ENCODE measurements at regions not wholly inside any gene's neighbourhood (a gene's known extent, or its start where the extent isn't known, plus 50 kb on each side); places are given as distances from the start of the nearest gene placed in this dataset.

DNA sequence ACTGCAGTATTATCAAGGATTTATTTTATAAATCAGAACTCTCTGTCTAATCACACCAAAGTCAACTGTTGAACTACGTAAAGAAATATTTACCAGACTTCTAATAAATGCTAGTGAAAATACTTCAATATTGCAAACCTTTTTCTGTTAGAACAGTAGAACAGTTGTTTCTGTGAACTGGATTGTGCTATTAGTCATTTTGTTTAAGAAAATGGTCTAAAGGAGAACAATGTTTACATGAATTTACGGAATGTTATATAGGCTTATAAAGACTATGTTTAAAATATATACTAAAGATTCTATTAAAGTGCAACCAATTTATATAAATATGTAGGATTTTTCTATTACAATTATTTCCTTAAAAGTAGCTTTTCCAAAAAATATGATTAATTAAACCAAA is 471.4 kb downstream of the FSCB start:
- TF ChIP-seq ARNTL (CRISPR knock-in tag; IDR thresholded peaks at IDR 0.05; ENCODE audit: borderline replicate concordance, low read depth) (no peak), ZFP30 (CRISPR knock-in tag; IDR thresholded peaks at IDR 0.05) (no peak), ESRRG (CRISPR knock-in tag; IDR thresholded peaks at IDR 0.05) (no peak), ZNF565 (CRISPR knock-in tag; conservative IDR thresholded peaks at IDR 0.05; ENCODE audit: low read depth) (no peak), ZNF8 (CRISPR knock-in tag; IDR thresholded peaks at IDR 0.05) (no peak), GLIS3 (CRISPR knock-in tag; IDR thresholded peaks at IDR 0.05) (no peak)
- TF ChIP-seq, protein P1, sequence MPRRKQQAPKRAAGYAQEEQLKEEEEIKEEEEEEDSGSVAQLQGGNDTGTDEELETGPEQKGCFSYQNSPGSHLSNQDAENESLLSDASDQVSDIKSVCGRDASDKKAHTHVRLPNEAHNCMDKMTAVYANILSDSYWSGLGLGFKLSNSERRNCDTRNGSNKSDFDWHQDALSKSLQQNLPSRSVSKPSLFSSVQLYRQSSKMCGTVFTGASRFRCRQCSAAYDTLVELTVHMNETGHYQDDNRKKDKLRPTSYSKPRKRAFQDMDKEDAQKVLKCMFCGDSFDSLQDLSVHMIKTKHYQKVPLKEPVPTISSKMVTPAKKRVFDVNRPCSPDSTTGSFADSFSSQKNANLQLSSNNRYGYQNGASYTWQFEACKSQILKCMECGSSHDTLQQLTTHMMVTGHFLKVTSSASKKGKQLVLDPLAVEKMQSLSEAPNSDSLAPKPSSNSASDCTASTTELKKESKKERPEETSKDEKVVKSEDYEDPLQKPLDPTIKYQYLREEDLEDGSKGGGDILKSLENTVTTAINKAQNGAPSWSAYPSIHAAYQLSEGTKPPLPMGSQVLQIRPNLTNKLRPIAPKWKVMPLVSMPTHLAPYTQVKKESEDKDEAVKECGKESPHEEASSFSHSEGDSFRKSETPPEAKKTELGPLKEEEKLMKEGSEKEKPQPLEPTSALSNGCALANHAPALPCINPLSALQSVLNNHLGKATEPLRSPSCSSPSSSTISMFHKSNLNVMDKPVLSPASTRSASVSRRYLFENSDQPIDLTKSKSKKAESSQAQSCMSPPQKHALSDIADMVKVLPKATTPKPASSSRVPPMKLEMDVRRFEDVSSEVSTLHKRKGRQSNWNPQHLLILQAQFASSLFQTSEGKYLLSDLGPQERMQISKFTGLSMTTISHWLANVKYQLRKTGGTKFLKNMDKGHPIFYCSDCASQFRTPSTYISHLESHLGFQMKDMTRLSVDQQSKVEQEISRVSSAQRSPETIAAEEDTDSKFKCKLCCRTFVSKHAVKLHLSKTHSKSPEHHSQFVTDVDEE (CRISPR knock-in tag; IDR thresholded peaks at IDR 0.05) = no peak
- TF ChIP-seq, protein P2, sequence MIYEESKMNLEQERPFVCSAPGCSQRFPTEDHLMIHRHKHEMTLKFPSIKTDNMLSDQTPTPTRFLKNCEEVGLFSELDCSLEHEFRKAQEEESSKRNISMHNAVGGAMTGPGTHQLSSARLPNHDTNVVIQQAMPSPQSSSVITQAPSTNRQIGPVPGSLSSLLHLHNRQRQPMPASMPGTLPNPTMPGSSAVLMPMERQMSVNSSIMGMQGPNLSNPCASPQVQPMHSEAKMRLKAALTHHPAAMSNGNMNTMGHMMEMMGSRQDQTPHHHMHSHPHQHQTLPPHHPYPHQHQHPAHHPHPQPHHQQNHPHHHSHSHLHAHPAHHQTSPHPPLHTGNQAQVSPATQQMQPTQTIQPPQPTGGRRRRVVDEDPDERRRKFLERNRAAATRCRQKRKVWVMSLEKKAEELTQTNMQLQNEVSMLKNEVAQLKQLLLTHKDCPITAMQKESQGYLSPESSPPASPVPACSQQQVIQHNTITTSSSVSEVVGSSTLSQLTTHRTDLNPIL (CRISPR knock-in tag; IDR thresholded peaks at IDR 0.05; ENCODE audit: low read depth) = no peak
- TF ChIP-seq, protein P3, sequence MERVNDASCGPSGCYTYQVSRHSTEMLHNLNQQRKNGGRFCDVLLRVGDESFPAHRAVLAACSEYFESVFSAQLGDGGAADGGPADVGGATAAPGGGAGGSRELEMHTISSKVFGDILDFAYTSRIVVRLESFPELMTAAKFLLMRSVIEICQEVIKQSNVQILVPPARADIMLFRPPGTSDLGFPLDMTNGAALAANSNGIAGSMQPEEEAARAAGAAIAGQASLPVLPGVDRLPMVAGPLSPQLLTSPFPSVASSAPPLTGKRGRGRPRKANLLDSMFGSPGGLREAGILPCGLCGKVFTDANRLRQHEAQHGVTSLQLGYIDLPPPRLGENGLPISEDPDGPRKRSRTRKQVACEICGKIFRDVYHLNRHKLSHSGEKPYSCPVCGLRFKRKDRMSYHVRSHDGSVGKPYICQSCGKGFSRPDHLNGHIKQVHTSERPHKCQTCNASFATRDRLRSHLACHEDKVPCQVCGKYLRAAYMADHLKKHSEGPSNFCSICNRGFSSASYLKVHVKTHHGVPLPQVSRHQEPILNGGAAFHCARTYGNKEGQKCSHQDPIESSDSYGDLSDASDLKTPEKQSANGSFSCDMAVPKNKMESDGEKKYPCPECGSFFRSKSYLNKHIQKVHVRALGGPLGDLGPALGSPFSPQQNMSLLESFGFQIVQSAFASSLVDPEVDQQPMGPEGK (CRISPR knock-in tag; IDR thresholded peaks at IDR 0.05; ENCODE audit: borderline replicate concordance) = no peak
